Cardiac fibroblast (primary cell): ENCODE measurements at regions not wholly inside any gene's neighbourhood (a gene's known extent, or its start where the extent isn't known, plus 50 kb on each side); places are given as distances from the start of the nearest gene placed in this dataset.

Source experiments
- DNase-seq, 2 donors: peaks; one replicate each; pipeline versions ENCODE4 v3.0.0 to v3.0.0-alpha.2; 2010; ENCODE audit warnings: low read depth in 2 of 2
- H3K4me3 ChIP-seq, 2 donors: replicated peaks in 1 of 2; 1 replicate in 1 of 2; 2 replicates in 1 of 2; pipeline ENCODE4 v1.5.1; 2011; ENCODE audit warnings: low read depth in 2 of 2, low read length in 2 of 2, mild to moderate bottlenecking in 2 of 2, moderate library complexity in 1 of 2
- CTCF ChIP-seq: IDR thresholded peaks from one replicate; pipeline ENCODE4 v1.5.1; 2011; ENCODE audit warnings: low read depth, mild to moderate bottlenecking, low read length, inconsistent platforms

GRCh38 chr13:61700620-61701019, 285.0 kb upstream of the PCDH20 start:
- H3K4me3 ChIP-seq, result no peak overlapping the region
- DNase-seq, result no peak
- no peak for TF ChIP-seq CTCF

- no peak for DNase-seq
Measured at GRCh38 chr13:61700181-61700580, 284.5 kb upstream of the PCDH20 start.

GRCh38 chr13:61696676-61697075, 281.0 kb upstream of the PCDH20 start:
- TF ChIP-seq CTCF, result no peak
- no peak overlapping the region for H3K4me3 ChIP-seq
- no peak for DNase-seq

More at GRCh38 chr13:61700181-61700580, 284.5 kb upstream of the PCDH20 start:
- no peak for TF ChIP-seq CTCF
- no peak overlapping the region for H3K4me3 ChIP-seq

GRCh38 chr13:61695147-61695546, 279.5 kb upstream of the PCDH20 start:
- DNase-seq, result no peak
- H3K4me3 ChIP-seq, result no peak overlapping the region
- TF ChIP-seq CTCF, result no peak

- DNase-seq, result no peak
- no peak for TF ChIP-seq CTCF
- no peak overlapping the region for H3K4me3 ChIP-seq
Measured at GRCh38 chr13:61692691-61693090, 277.0 kb upstream of the PCDH20 start.

- no peak for TF ChIP-seq CTCF
- H3K4me3 ChIP-seq, result no peak overlapping the region
- DNase-seq, result no peak
Measured at GRCh38 chr13:61685682-61686012, 270.0 kb upstream of the PCDH20 start.

- no peak for TF ChIP-seq CTCF
- DNase-seq, result no peak
- no peak overlapping the region for H3K4me3 ChIP-seq
Measured at GRCh38 chr13:61684976-61685681, 269.5 kb upstream of the PCDH20 start.
